PC-3 (cell line): ENCODE measurements at regions not wholly inside any gene's neighbourhood (a gene's known extent, or its start where the extent isn't known, plus 50 kb on each side); places are given as distances from the start of the nearest gene placed in this dataset.

Experiments
- ATAC-seq: fragments of 200-7000 bp; cut with Tn5 transposase; 2 replicates; pipeline ENCODE4 v1.9.1; 2020; ENCODE audit warnings: mild to moderate bottlenecking, moderate library complexity
- BruUV-seq: library from RNA; stranded (reverse); fragments of 400-500 nt; replicated peaks from 2 replicates; lab custom pipeline; 2021; lab: Mats Ljungman, UMichigan
- CTCF ChIA-PET: fragments of 300-600 bp; sonication (Branson Sonifier 250); formaldehyde crosslinking; loops from one replicate; lab custom pipeline; 2022; ENCODE audit warnings: antibody characterized with exemption; lab: Charles Lee
- POLR2A ChIA-PET: fragments of 300-600 bp; sonication (Branson Sonifier 250); formaldehyde crosslinking; loops from one replicate; lab custom pipeline; 2022; ENCODE audit warnings: antibody characterized with exemption; ENCODE audit not compliant: unreplicated experiment; lab: Charles Lee
- DNase-seq: peaks from one replicate; pipeline ENCODE4 v3.0.0-alpha.2; 2015
- H2AFZ ChIP-seq: fragments of 300-600 bp; sonication (generic); 2 replicates; pipeline ENCODE4 v1.6.0; 2016; ENCODE audit warnings: antibody characterized with exemption, low read length
- H3F3A ChIP-seq: fragments of 300-600 bp; sonication (generic); one replicate; pipeline ENCODE4 v1.6.0; 2017; ENCODE audit warnings: antibody characterized with exemption, low read length, control low read depth, mild to moderate bottlenecking; ENCODE audit not compliant: unreplicated experiment
- H3K27ac ChIP-seq: fragments of 300-600 bp; sonication (generic); 2 replicates; pipeline ENCODE4 v1.5.1; 2016; ENCODE audit warnings: mild to moderate bottlenecking, low read length
- H3K27me3 ChIP-seq: fragments of 300-600 bp; sonication (generic); 2 replicates; pipeline ENCODE4 v1.6.1; 2016; ENCODE audit warnings: low read length, mixed read lengths
- H3K36me3 ChIP-seq: fragments of 300-600 bp; sonication (generic); 2 replicates; pipeline ENCODE4 v1.6.1; 2016; ENCODE audit warnings: low read depth, mixed run types, low read length, mixed read lengths
- H3K4me1 ChIP-seq: fragments of 300-600 bp; sonication (generic); 2 replicates; pipeline ENCODE4 v1.5.1; 2016; ENCODE audit warnings: low read length; ENCODE audit not compliant: insufficient read depth
- H3K4me2 ChIP-seq: fragments of 300-600 bp; sonication (generic); 2 replicates; pipeline ENCODE4 v1.6.0; 2016; ENCODE audit warnings: low read length
- H3K4me3 ChIP-seq: fragments of 300-600 bp; sonication (generic); 2 replicates; pipeline ENCODE4 v1.5.1; 2016; ENCODE audit warnings: mild to moderate bottlenecking, low read length, mixed read lengths
- H3K79me2 ChIP-seq: fragments of 300-600 bp; sonication (generic); 2 replicates; pipeline ENCODE4 v1.6.1; 2017; ENCODE audit warnings: low read length, mixed read lengths
- H3K9ac ChIP-seq: fragments of 300-600 bp; sonication (generic); 2 replicates; pipeline ENCODE4 v1.6.0; 2016; ENCODE audit warnings: mild to moderate bottlenecking, low read length
- H3K9me2 ChIP-seq: fragments of 300-600 bp; sonication (generic); replicated peaks from 2 replicates; pipeline ENCODE4 v1.6.1; 2016; ENCODE audit warnings: mixed run types, low read length, mixed read lengths
- H3K9me3 ChIP-seq: fragments of 300-600 bp; sonication (generic); 2 replicates; pipeline ENCODE4 v1.6.1; 2016; ENCODE audit warnings: low read length, mixed read lengths
- H4K20me1 ChIP-seq: fragments of 300-600 bp; sonication (generic); 2 replicates; pipeline ENCODE4 v1.6.1; 2016; ENCODE audit warnings: low read length, mixed read lengths
- CTCF ChIP-seq: fragments of 300-600 bp; sonication (generic); conservative IDR thresholded peaks from 2 replicates; pipeline ENCODE4 v1.5.1; 2017; ENCODE audit warnings: antibody characterized with exemption, low read depth, mild to moderate bottlenecking, low read length
- EZH2 ChIP-seq: fragments of 300-600 bp; sonication (generic); IDR thresholded peaks from one replicate; pipeline ENCODE4 v1.6.1; 2017; ENCODE audit warnings: antibody characterized with exemption, mild to moderate bottlenecking, low read length; ENCODE audit not compliant: unreplicated experiment
- EZH2phosphoT487 ChIP-seq: fragments of 300-600 bp; sonication (generic); IDR thresholded peaks from 2 replicates; pipeline ENCODE4 v1.6.1; 2018; ENCODE audit warnings: mild to moderate bottlenecking, antibody characterized with exemption, low read length, borderline replicate concordance
- intact Hi-C: fragments of 100-400 bp; cut with micrococcal nuclease; formaldehyde crosslinking; loops from 2 replicates; pipeline ENCODE4 v1.9.0; 2023

- no peaks in the 10 kb centered on the region for H4K20me1 ChIP-seq
Measured at GRCh38 chr7:115474137-115474536, 552.2 kb downstream of the MDFIC start.

GRCh38 chr7:115471891-115472290 is 550.0 kb downstream of the MDFIC start:
- Histone ChIP-seq H3K27me3 (no peaks in the 10 kb centered on the region), H3K4me3 (no peak overlapping the region), H3K9ac (no peak overlapping the region), H3F3A (no peaks in the 10 kb centered on the region), H3K4me2 (no peak overlapping the region), H4K20me1 (no peaks in the 10 kb centered on the region), H3K36me3 (no peaks in the 10 kb centered on the region), H3K27ac (no peak overlapping the region), H3K9me3 (no peaks in the 10 kb centered on the region), H3K79me2 (no peaks in the 10 kb centered on the region), H3K9me2 (no peaks in the 10 kb centered on the region), H2AFZ (no peak overlapping the region), H3K4me1 (no peaks in the 10 kb centered on the region)
- ChIA-PET POLR2A (no interaction called here), CTCF (no interaction called here)
- intact Hi-C loops = loop anchor here (10.0 kb wide), 2 partner anchors 117 to 237 kb away; no protein-coding TSS in a partner anchor
- BruUV-seq = no TSS peak
- no peak for DNase-seq
- ATAC-seq = 0 out of 2 replicates have a peak, but pooled peaks have one; percentile 18
- TF ChIP-seq EZH2 (no peak), CTCF (no peak), EZH2phosphoT487 (no peak)

More at GRCh38 chr7:115474137-115474536, 552.2 kb downstream of the MDFIC start:
- BruUV-seq = no TSS peak
- Histone ChIP-seq H2AFZ (no peak overlapping the region), H3K4me1 (no peaks in the 10 kb centered on the region), H3K9me3 (no peaks in the 10 kb centered on the region), H3K27ac (no peak overlapping the region), H3K36me3 (no peaks in the 10 kb centered on the region), H3K4me2 (no peak overlapping the region), H3K9ac (no peak overlapping the region), H3F3A (no peaks in the 10 kb centered on the region), H3K9me2 (no peaks in the 10 kb centered on the region), H3K79me2 (no peaks in the 10 kb centered on the region), H3K27me3 (no peaks in the 10 kb centered on the region), H3K4me3 (no peak overlapping the region)
- TF ChIP-seq EZH2 (no peak), EZH2phosphoT487 (no peak), CTCF (no peak)
- ATAC-seq = no peak
- intact Hi-C loops = loop anchor here (10.0 kb wide), 2 partner anchors 119 to 239 kb away; no protein-coding TSS in a partner anchor
- no peak for DNase-seq
- ChIA-PET POLR2A (no interaction called here), CTCF (interaction anchor here (1.4 kb wide), 1 partner anchor 609 kb away, joined by 4 read pairs; no protein-coding TSS in a partner anchor)

- no peak overlapping the region for H3K4me3 ChIP-seq
- no peaks in the 10 kb centered on the region for H3K36me3 ChIP-seq
- TF ChIP-seq EZH2phosphoT487 = no peak
- TF ChIP-seq CTCF = no peak
- no peak for TF ChIP-seq EZH2
- no peaks in the 10 kb centered on the region for H3K79me2 ChIP-seq
- no peak overlapping the region for H3K27ac ChIP-seq
- BruUV-seq = no TSS peak
- intact Hi-C loops = no loop called here
- ATAC-seq = no peak
- no peaks in the 10 kb centered on the region for H3K9me3 ChIP-seq
- CTCF ChIA-PET = no interaction called here
- H2AFZ ChIP-seq = no peak overlapping the region
- H3K27me3 ChIP-seq = no peaks in the 10 kb centered on the region
- no peaks in the 10 kb centered on the region for H4K20me1 ChIP-seq
- H3K9me2 ChIP-seq = no peaks in the 10 kb centered on the region
- no peaks in the 10 kb centered on the region for H3K4me1 ChIP-seq
- H3K4me2 ChIP-seq = no peak overlapping the region
- no peak for DNase-seq
- H3K9ac ChIP-seq = no peak overlapping the region
- H3F3A ChIP-seq = no peaks in the 10 kb centered on the region
- POLR2A ChIA-PET = no interaction called here
Measured at GRCh38 chr7:115462301-115463015, 540.6 kb downstream of the MDFIC start.
